Esophagus squamous epithelium (tissue), 5 donors: ENCODE measurements at regions not wholly inside any gene's neighbourhood (a gene's known extent, or its start where the extent isn't known, plus 50 kb on each side); places are given as distances from the start of the nearest gene placed in this dataset.

ENCODE experiments used
- DNase-seq: peaks from one replicate; lab custom pipeline; 2025; lab: John Stamatoyannopoulos, UW
- H3K27ac ChIP-seq, 4 donors: fragments of 200-600 bp; sonication (generic); one replicate each; pipeline ENCODE4 v1.5.1; 2016 to 2019; ENCODE audit warnings: mild to moderate bottlenecking in 1 of 4
- H3K27me3 ChIP-seq, 4 donors: fragments of 200-600 bp; sonication (generic); 1 replicate in 3 of 4; 2 replicates in 1 of 4; pipeline versions ENCODE4 v1.5.1 to v1.6.0; 2017 to 2021; ENCODE audit warnings: antibody characterized with exemption in 1 of 4
- H3K36me3 ChIP-seq, 3 donors: fragments of 200-600 bp; sonication (generic); one replicate each; pipeline ENCODE4 v1.5.1; 2016 to 2019
- H3K4me1 ChIP-seq, 3 donors: fragments of 200-600 bp; sonication (generic); one replicate each; pipeline ENCODE4 v1.5.1; 2017 to 2019
- H3K4me3 ChIP-seq, 4 donors: fragments of 200-600 bp; sonication (generic); 1 replicate in 3 of 4; 2 replicates in 1 of 4; pipeline ENCODE4 v1.5.1; 2016 to 2019; ENCODE audit warnings: mild to moderate bottlenecking in 2 of 4, moderate library complexity in 1 of 4
- H3K9me3 ChIP-seq, 3 donors: fragments of 200-600 bp; sonication (generic); one replicate each; pipeline ENCODE4 v1.5.1; 2016 to 2019
- POLR2A ChIP-seq, 4 donors: fragments of 450-650 bp; IDR thresholded peaks; one replicate each; pipeline ENCODE4 v1.6.1; 2017; ENCODE audit warnings: antibody characterized with exemption in 4 of 4, mild to moderate bottlenecking in 4 of 4, moderate library complexity in 3 of 4
- WGBS, 2 donors: methylation state at CpG; one replicate each; pipeline ENCODE4 v1.1.5; 2018; 5-methylcytosine and 5-hydroxymethylcytosine counted together
- intact Hi-C: fragments of 100-400 bp; cut with DNase I; formaldehyde crosslinking; loops from one replicate; pipeline ENCODE4 v1.15.0; 2022
- TF ChIP-seq, protein P1 (sequence below), 6 experiments: fragments of 450-650 bp in 4 of 6; fragments of 200-600 bp in 2 of 6; sonication (generic) in 2 of 6; IDR thresholded peaks; one replicate each; pipeline ENCODE4 v1.5.1; 2016 to 2019; ENCODE audit warnings: antibody characterized with exemption in 6 of 6, mild to moderate bottlenecking in 4 of 6, moderate library complexity in 4 of 6
- donor health status: DM: yes; HTN: yes; CAD: no.

DNA sequence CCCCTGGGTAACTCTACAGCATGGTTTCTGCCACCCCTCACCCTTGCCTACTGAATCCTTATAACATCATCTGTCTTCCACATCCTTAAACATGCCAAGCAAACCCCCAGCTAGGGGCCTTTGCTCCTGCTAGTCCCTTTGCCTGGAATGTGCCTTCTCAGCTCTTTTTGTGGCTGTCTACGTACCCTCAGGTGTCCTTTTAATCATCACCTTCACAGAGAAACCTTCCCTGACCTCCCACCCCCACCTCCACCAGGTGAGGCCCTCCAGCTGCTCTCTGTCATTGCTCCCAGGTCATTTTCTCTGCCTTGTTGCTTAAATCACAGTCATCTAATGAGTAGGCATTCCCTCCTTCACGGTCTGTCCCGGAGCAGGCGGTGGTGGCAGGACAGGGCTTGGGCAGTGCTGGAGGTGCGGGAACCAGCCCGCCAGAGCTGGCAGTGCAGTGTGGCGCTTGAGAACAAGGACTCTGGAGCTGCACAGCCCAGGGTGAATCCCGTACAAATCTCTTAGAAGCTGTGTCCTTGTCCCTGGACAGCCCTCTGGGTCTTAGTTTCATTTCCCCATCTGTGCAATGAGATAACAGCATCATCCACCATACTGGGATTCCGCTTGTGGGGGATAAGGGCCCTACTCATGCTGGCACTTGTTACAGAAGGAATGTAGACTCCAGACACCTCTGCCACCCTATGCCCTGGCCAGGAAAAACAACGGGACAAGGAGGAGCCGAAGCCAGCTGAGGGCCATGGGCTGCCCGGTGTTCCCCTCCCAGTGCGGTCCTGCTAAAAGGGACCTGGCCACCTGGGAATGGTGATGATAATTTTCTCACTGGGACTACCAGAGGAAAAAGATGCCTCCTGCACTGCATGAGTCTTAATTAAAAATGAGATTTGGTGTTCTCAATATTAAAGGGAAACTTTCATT, 52.1 kb upstream of the IQSEC1 start:
- H3K4me3 ChIP-seq, result no peak overlapping the region
- H3K9me3 ChIP-seq, result no peaks in the 10 kb centered on the region
- TF ChIP-seq, protein P1, sequence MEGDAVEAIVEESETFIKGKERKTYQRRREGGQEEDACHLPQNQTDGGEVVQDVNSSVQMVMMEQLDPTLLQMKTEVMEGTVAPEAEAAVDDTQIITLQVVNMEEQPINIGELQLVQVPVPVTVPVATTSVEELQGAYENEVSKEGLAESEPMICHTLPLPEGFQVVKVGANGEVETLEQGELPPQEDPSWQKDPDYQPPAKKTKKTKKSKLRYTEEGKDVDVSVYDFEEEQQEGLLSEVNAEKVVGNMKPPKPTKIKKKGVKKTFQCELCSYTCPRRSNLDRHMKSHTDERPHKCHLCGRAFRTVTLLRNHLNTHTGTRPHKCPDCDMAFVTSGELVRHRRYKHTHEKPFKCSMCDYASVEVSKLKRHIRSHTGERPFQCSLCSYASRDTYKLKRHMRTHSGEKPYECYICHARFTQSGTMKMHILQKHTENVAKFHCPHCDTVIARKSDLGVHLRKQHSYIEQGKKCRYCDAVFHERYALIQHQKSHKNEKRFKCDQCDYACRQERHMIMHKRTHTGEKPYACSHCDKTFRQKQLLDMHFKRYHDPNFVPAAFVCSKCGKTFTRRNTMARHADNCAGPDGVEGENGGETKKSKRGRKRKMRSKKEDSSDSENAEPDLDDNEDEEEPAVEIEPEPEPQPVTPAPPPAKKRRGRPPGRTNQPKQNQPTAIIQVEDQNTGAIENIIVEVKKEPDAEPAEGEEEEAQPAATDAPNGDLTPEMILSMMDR (IDR thresholded peaks at IDR 0.05), result no peak
- TF ChIP-seq POLR2A (IDR thresholded peaks at IDR 0.05), result no peak
- DNase-seq, result no peak
- H3K27ac ChIP-seq, result no peak overlapping the region
- H3K4me1 ChIP-seq, result no peaks in the 10 kb centered on the region
- intact Hi-C loops, result no loop called here
- no peaks in the 10 kb centered on the region for H3K36me3 ChIP-seq
- WGBS, 2 donors, result 73 to 82% methylated on average over 4 to 5 of the region's 13 CpGs
- H3K27me3 ChIP-seq, result peaks cover 0 to 18% (median 0%) of the 10 kb centered on the region in 4 donors

DNA sequence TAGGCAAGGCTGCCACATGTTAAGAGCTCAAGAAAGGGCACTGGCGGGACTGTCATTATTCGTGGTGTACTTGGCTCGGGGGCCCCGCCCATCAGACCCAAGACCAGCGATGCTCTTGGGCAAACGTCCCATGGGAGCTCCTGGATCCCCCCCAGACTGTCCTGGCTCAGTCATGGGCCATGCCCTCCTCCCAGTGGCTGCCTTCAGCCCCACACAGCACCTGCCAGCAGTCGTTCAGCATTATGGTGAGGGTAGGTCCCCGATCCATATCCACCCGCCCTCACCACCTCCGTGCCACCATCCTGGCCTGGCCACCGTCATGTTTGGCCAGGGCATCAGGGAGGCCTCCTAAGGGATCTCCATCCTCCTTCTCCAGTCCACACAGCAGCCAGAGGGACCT, 51.4 kb upstream of the IQSEC1 start:
- no peak for TF ChIP-seq POLR2A (IDR thresholded peaks at IDR 0.05)
- TF ChIP-seq, protein P1 (IDR thresholded peaks at IDR 0.05), result no peak
- DNase-seq, result no peak
- intact Hi-C loops, result no loop called here
- peaks cover 0 to 25% (median 0%) of the 10 kb centered on the region in 4 donors for H3K27me3 ChIP-seq
- H3K4me1 ChIP-seq, result no peaks in the 10 kb centered on the region
- no peak overlapping the region for H3K4me3 ChIP-seq
- H3K36me3 ChIP-seq, result no peaks in the 10 kb centered on the region
- no peaks in the 10 kb centered on the region for H3K9me3 ChIP-seq
- no peak overlapping the region for H3K27ac ChIP-seq
- WGBS, 2 donors, result 40 to 60% methylated on average over 1 to 3 of the region's 11 CpGs

DNA sequence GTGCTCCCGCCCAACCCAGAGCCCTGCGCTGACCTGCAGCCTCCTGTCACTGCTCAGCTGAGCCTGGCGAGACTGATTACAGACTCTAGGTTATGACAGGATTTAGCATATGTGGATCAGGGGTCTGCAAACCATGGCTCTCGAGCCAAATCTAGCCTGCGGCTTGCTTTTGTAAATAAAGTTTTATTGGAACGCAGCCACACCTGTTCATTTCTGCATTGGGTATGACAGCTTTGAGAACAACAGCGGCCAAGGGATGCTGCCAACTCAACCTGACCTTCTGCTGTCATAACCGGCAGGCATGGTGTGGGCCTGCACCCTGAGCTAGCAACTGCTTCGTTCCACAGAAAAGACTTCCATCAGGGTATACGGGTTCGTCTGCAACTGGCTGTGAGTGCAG, 50.5 kb upstream of the IQSEC1 start:
- 72 to 78% methylated on average over 9 to 11 of the region's 11 CpGs for WGBS, 2 donors
- no peaks in the 10 kb centered on the region for H3K9me3 ChIP-seq

GRCh38 chr3:13123013-13123654, 49.9 kb upstream of the IQSEC1 start:
- Histone ChIP-seq H3K9me3 (no peaks in the 10 kb centered on the region), H3K4me3 (no peak overlapping the region), H3K27ac (no peak overlapping the region), H3K27me3 (peaks cover 0 to 35% (median 0%) of the 10 kb centered on the region in 4 donors), H3K4me1 (no peaks in the 10 kb centered on the region), H3K36me3 (no peaks in the 10 kb centered on the region)
- no peak for DNase-seq
- TF ChIP-seq, protein P1 (IDR thresholded peaks at IDR 0.05), result no peak
- TF ChIP-seq POLR2A (IDR thresholded peaks at IDR 0.05), result no peak
- intact Hi-C loops, result no loop called here
- 68 to 80% methylated on average over 8 to 9 of the region's 10 CpGs for whole genome bisulfite sequencing, 2 donors

More for the DNA sequence above, 50.5 kb upstream of the IQSEC1 start:
- intact Hi-C loops, result no loop called here
- Histone ChIP-seq H3K4me1 (no peaks in the 10 kb centered on the region), H3K36me3 (no peaks in the 10 kb centered on the region), H3K27me3 (peaks cover 0 to 29% (median 0%) of the 10 kb centered on the region in 4 donors), H3K27ac (no peak overlapping the region), H3K4me3 (no peak overlapping the region)
- TF ChIP-seq POLR2A (IDR thresholded peaks at IDR 0.05), result no peak
- TF ChIP-seq, protein P1 (IDR thresholded peaks at IDR 0.05), result no peak
- no peak for DNase-seq
